ENCODE measurements at regions not wholly inside any gene's neighbourhood (a gene's known extent, or its start where the extent isn't known, plus 50 kb on each side); places are given as distances from the start of the nearest gene placed in this dataset.

DNA sequence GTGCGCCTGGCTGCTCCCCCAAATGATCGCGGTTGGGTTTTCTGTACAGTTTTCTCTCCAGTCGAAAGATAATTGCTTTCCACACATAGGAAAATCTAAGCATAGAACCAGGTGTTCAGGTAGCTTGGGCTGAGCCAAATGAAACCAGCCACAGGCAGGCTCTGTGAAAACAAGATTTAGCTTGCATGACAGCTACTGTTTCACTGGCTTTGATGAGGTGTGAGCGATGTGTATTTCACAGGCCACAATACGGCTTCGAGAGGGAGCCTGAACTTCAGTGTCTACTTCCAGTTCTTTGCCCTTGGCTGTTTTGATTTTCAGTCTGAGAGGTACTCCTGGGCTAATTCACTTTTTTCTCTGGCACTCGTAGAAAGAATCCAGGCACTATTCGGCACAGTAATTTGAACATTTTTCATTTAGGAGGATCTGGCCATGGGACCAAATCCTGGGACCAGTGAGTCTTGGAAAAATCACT lies 110.5 kb downstream of the JCAD start:
- Histone ChIP-seq H3K4me3 (ENCODE audit: low read depth, low read length) (no peak overlapping the region), H3K9me3 (no peaks in the 10 kb centered on the region), H3K4me1 (no peaks in the 10 kb centered on the region), H3K36me3 (no peaks in the 10 kb centered on the region), H3K27me3 (no peaks in the 10 kb centered on the region)
- no peak for DNase-seq
- no peak for TF ChIP-seq CTCF (IDR thresholded peaks at IDR 0.05; ENCODE audit: low read depth, low read length)

DNA sequence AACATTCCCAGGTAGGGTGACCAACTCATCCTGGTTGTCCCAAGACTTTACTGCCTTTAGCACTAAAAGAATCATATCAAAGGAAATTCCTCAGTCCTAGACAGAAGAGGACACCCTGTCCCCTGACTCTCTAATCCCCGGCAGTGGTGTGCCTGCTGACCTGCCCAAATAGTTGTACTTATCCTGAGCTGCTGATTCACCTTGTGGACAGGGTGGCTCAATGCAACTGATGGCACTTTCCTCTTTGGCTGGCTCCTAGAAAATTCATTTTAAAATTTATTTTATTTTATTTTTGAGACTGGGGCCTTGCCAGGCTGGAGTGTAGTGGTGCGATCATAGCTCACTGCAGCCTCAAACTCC lies 111.7 kb downstream of the JCAD start:
- H3K27me3 ChIP-seq = no peaks in the 10 kb centered on the region
- no peaks in the 10 kb centered on the region for H3K4me1 ChIP-seq
- no peaks in the 10 kb centered on the region for H3K36me3 ChIP-seq
- no peak for TF ChIP-seq CTCF (IDR thresholded peaks at IDR 0.05; ENCODE audit: low read depth, low read length)
- no peak overlapping the region for H3K4me3 ChIP-seq (ENCODE audit: low read depth, low read length)
- no peak for DNase-seq
- H3K9me3 ChIP-seq = no peaks in the 10 kb centered on the region

GRCh38 chr10:29946953-29947700 lies 112.3 kb downstream of the JCAD start:
- H3K36me3 ChIP-seq = no peaks in the 10 kb centered on the region
- peaks cover 4% of the 10 kb centered on the region for H3K4me1 ChIP-seq
- no peak for DNase-seq
- no peaks in the 10 kb centered on the region for H3K27me3 ChIP-seq
- TF ChIP-seq CTCF (IDR thresholded peaks at IDR 0.05; ENCODE audit: low read depth, low read length) = no peak
- no peak overlapping the region for H3K4me3 ChIP-seq (ENCODE audit: low read depth, low read length)
- no peaks in the 10 kb centered on the region for H3K9me3 ChIP-seq

DNA sequence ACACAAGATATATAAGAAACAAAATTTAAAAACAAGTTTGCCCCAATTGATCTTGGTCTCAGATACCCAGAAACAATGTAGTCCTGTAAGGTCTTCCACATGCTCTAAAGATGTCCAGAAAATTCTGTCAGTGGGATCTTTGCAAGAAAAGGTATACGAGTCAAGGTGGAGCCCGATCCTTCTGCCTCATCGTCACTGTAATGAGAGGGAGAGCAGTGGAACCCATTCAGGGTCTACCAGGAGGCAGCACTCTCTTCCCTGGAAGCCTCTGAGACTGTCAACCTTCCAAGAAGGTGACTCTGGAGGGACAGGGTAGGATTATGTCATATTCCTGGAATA lies 112.8 kb downstream of the JCAD start:
- no peaks in the 10 kb centered on the region for H3K36me3 ChIP-seq
- no peak overlapping the region for H3K4me3 ChIP-seq (ENCODE audit: low read depth, low read length)
- DNase-seq = no peak
- H3K4me1 ChIP-seq = peaks cover 8% of the 10 kb centered on the region
- H3K9me3 ChIP-seq = no peaks in the 10 kb centered on the region
- TF ChIP-seq CTCF (IDR thresholded peaks at IDR 0.05; ENCODE audit: low read depth, low read length) = no peak
- no peaks in the 10 kb centered on the region for H3K27me3 ChIP-seq

GRCh38 chr10:29941476-29941875 lies 117.9 kb downstream of the JCAD start:
- Histone ChIP-seq H3K4me3 (ENCODE audit: low read depth, low read length) (no peak overlapping the region), H3K9me3 (no peaks in the 10 kb centered on the region), H3K36me3 (no peaks in the 10 kb centered on the region), H3K4me1 (peaks cover 17% of the 10 kb centered on the region), H3K27me3 (no peaks in the 10 kb centered on the region)
- no peak for TF ChIP-seq CTCF (IDR thresholded peaks at IDR 0.05; ENCODE audit: low read depth, low read length)
- DNase-seq = peak; percentile 79

- H3K36me3 ChIP-seq = no peaks in the 10 kb centered on the region
- DNase-seq = no peak
- H3K27me3 ChIP-seq = no peaks in the 10 kb centered on the region
- H3K4me1 ChIP-seq = no peaks in the 10 kb centered on the region
- TF ChIP-seq CTCF (IDR thresholded peaks at IDR 0.05; ENCODE audit: low read depth, low read length) = no peak
- H3K9me3 ChIP-seq = no peaks in the 10 kb centered on the region
- H3K4me3 ChIP-seq (ENCODE audit: low read depth, low read length) = no peak overlapping the region
These were observed 126.4 kb downstream of the JCAD start for GRCh38 chr10:29932991-29933390.
